ENCODE measurements at regions not wholly inside any gene's neighbourhood (a gene's known extent, or its start where the extent isn't known, plus 50 kb on each side); places are given as distances from the start of the nearest gene placed in this dataset.
A peak's percentile ranks its signal among the peaks of the same experiment; 100 is the strongest.

- in situ Hi-C loops (cut with HindIII; ENCODE audit: low pct_unique_long_range_greater_than_20kb, low sequenced_read_pairs) (no loop called here), intact Hi-C loops (cut with micrococcal nuclease; ENCODE audit: unreplicated experiment) (loop anchor here (10.0 kb wide), 1 partner anchor 153 kb away; no protein-coding TSS in a partner anchor)
Observed at GRCh38 chr6:104621396-104621795, 238.3 kb downstream of the HACE1 start.

GRCh38 chr6:104617591-104617990 lies 242.1 kb downstream of the HACE1 start:
- Histone ChIP-seq H3K36me3 (ENCODE audit: control insufficient read depth, insufficient read depth, low read length) (no peaks in the 10 kb centered on the region), H3K27me3 (ENCODE audit: control insufficient read depth, insufficient read depth, low read length) (no peaks in the 10 kb centered on the region), H3K9me3 (ENCODE audit: control insufficient read depth, insufficient read depth, low read depth, low read length) (no peaks in the 10 kb centered on the region), H3K27ac (ENCODE audit: low read length) (peak overlapping the region; percentile 21; the same call in 1 of the 2 replicates), H3K4me3 (ENCODE audit: low read depth in 2 of 2, low read length in 2 of 2) (no peak overlapping the region), H3K4me1 (ENCODE audit: control insufficient read depth, insufficient read depth, low read length) (peaks cover 8% of the 10 kb centered on the region)
- intact Hi-C loops (cut with micrococcal nuclease; ENCODE audit: unreplicated experiment) (no loop called here), in situ Hi-C loops (cut with HindIII; ENCODE audit: low pct_unique_long_range_greater_than_20kb, low sequenced_read_pairs) (no loop called here)
- no peak for ATAC-seq
- CTCF ChIA-PET: no interaction called here
- BruUV-seq (replicated peaks): no TSS peak
- POLR2A ChIA-PET: no interaction called here
- no peak for TF ChIP-seq POLR2AphosphoS5 (IDR thresholded peaks at IDR 0.05; ENCODE audit: low read depth, low read length)
- DNase-seq (ENCODE audit: low read depth, low spot score): no peak

More at GRCh38 chr6:104621396-104621795, 238.3 kb downstream of the HACE1 start:
- no peak for TF ChIP-seq SIN3A (IDR thresholded peaks at IDR 0.05; ENCODE audit: borderline replicate concordance, insufficient read depth, low read depth, low read length)
- TF ChIP-seq CTCF (IDR thresholded peaks at IDR 0.05): no peak
- TF ChIP-seq POLR2AphosphoS5 (IDR thresholded peaks at IDR 0.05; ENCODE audit: low read depth, low read length): no peak
- no peak for TF ChIP-seq TCF7L2 (IDR thresholded peaks at IDR 0.05; ENCODE audit: low read depth, low read length)
- TF ChIP-seq REST (IDR thresholded peaks at IDR 0.05; ENCODE audit: insufficient read depth in 1 of 2, low read depth in 2 of 2, low read length in 1 of 2): no peak
- Histone ChIP-seq H3K27ac (ENCODE audit: low read length) (peak overlapping the region; percentile 92), H3K4me1 (ENCODE audit: control insufficient read depth, insufficient read depth, low read length) (peaks cover 31% of the 10 kb centered on the region), H3K36me3 (ENCODE audit: control insufficient read depth, insufficient read depth, low read length) (no peaks in the 10 kb centered on the region), H3K4me3 (ENCODE audit: low read depth in 2 of 2, low read length in 2 of 2) (no peak overlapping the region), H3K9me3 (ENCODE audit: control insufficient read depth, insufficient read depth, low read depth, low read length) (no peaks in the 10 kb centered on the region), H3K27me3 (ENCODE audit: control insufficient read depth, insufficient read depth, low read length) (no peaks in the 10 kb centered on the region)
- POLR2A ChIA-PET: no interaction called here
- ATAC-seq (no peak), DNase-seq (ENCODE audit: low read depth, low spot score) (no peak)
- BruUV-seq (replicated peaks): no TSS peak
- CTCF ChIA-PET: no interaction called here

- BruUV-seq (replicated peaks): no TSS peak
- H3K27me3 ChIP-seq (ENCODE audit: control insufficient read depth, insufficient read depth, low read length): no peaks in the 10 kb centered on the region
- ChIA-PET CTCF (no interaction called here), POLR2A (interaction anchor here (1.1 kb wide), 1 partner anchor 87 kb away, joined by 3 read pairs; no protein-coding TSS in a partner anchor)
- H3K9me3 ChIP-seq (ENCODE audit: control insufficient read depth, insufficient read depth, low read depth, low read length): no peaks in the 10 kb centered on the region
- H3K36me3 ChIP-seq (ENCODE audit: control insufficient read depth, insufficient read depth, low read length): no peaks in the 10 kb centered on the region
- no peak overlapping the region for H3K4me3 ChIP-seq (ENCODE audit: low read depth in 2 of 2, low read length in 2 of 2)
- H3K27ac ChIP-seq (ENCODE audit: low read length): no peak overlapping the region
- DNase-seq (ENCODE audit: low read depth, low spot score): no peak
- no peak for ATAC-seq
- no peaks in the 10 kb centered on the region for H3K4me1 ChIP-seq (ENCODE audit: control insufficient read depth, insufficient read depth, low read length)
- TF ChIP-seq POLR2AphosphoS5 (IDR thresholded peaks at IDR 0.05; ENCODE audit: low read depth, low read length) (no peak), CTCF (IDR thresholded peaks at IDR 0.05) (no peak), REST (IDR thresholded peaks at IDR 0.05; ENCODE audit: insufficient read depth in 1 of 2, low read depth in 2 of 2, low read length in 1 of 2) (no peak), TCF7L2 (IDR thresholded peaks at IDR 0.05; ENCODE audit: low read depth, low read length) (no peak), SIN3A (IDR thresholded peaks at IDR 0.05; ENCODE audit: borderline replicate concordance, insufficient read depth, low read depth, low read length) (no peak)
- in situ Hi-C loops (cut with HindIII; ENCODE audit: low pct_unique_long_range_greater_than_20kb, low sequenced_read_pairs): no loop called here
- intact Hi-C loops (cut with micrococcal nuclease; ENCODE audit: unreplicated experiment): no loop called here
Observed at GRCh38 chr6:104614394-104614793, 245.3 kb downstream of the HACE1 start.

All from Panc1 (cell line).